ENCODE measurements at regions not wholly inside any gene's neighbourhood (a gene's known extent, or its start where the extent isn't known, plus 50 kb on each side); places are given as distances from the start of the nearest gene placed in this dataset.

DNA sequence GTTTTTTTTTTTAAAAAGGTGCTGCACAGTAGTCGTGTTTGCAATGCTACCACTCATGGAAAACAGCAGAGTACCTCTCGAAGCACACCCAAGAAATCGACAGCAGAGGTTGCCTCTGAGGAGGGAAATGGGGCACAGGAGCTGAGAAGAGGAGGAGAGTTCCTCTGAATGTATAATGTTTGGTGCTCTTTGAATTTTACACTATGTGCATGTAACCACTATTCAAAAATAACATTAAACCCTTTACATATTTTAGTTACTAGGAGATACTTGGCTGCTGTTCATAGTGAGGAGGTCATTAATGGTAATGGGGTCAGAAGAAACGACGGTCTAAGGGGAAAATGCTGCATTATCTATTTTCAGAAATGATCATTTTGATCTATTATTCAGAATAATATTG is 129.4 kb upstream of the CLEC14A start:
- no peaks in the 10 kb centered on the region for H3K9me3 ChIP-seq (ENCODE audit: control insufficient read depth, insufficient read depth, low read depth, low read length)
- H3K36me3 ChIP-seq (ENCODE audit: control insufficient read depth in 2 of 2, insufficient read depth in 1 of 2, low read length in 2 of 2) = no peaks in the 10 kb centered on the region
- H3K4me3 ChIP-seq (ENCODE audit: low read depth, low read length) = no peak overlapping the region
- ChIA-PET CTCF (interaction anchor here (0.5 to 1.2 kb wide), 2 partner anchors 19 to 110 kb away, joined by 3 to 4 read pairs; no protein-coding TSS in a partner anchor), POLR2A (no interaction called here)
- TF ChIP-seq GFI1B (tag by site-specific recombination; IDR thresholded peaks at IDR 0.05) (no peak), ZNF843 (tag by site-specific recombination; IDR thresholded peaks at IDR 0.05) (no peak), KLF9 (tag by site-specific recombination; IDR thresholded peaks at IDR 0.05; ENCODE audit: low read depth) (no peak), KLF10 (tag by site-specific recombination; IDR thresholded peaks at IDR 0.05) (no peak), TRIM28 (IDR thresholded peaks at IDR 0.05; ENCODE audit: borderline replicate concordance, low read length) (no peak), ZBTB7A (tag by site-specific recombination; IDR thresholded peaks at IDR 0.05; ENCODE audit: low read depth) (no peak), BCL11A (tag by site-specific recombination; IDR thresholded peaks at IDR 0.05; ENCODE audit: low read depth) (no peak), ZNF670 (tag by site-specific recombination; IDR thresholded peaks at IDR 0.05; ENCODE audit: low read depth) (no peak), ZNF324 (tag by site-specific recombination; IDR thresholded peaks at IDR 0.05) (no peak), ZNF521 (tag by site-specific recombination; IDR thresholded peaks at IDR 0.05) (no peak)
- TF ChIP-seq, protein P1, sequence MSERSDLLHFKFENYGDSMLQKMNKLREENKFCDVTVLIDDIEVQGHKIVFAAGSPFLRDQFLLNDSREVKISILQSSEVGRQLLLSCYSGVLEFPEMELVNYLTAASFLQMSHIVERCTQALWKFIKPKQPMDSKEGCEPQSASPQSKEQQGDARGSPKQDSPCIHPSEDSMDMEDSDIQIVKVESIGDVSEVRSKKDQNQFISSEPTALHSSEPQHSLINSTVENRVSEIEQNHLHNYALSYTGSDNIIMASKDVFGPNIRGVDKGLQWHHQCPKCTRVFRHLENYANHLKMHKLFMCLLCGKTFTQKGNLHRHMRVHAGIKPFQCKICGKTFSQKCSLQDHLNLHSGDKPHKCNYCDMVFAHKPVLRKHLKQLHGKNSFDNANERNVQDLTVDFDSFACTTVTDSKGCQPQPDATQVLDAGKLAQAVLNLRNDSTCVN (tag by site-specific recombination; optimal IDR thresholded peaks at IDR 0.05) = no peak
- TF ChIP-seq, protein P2, sequence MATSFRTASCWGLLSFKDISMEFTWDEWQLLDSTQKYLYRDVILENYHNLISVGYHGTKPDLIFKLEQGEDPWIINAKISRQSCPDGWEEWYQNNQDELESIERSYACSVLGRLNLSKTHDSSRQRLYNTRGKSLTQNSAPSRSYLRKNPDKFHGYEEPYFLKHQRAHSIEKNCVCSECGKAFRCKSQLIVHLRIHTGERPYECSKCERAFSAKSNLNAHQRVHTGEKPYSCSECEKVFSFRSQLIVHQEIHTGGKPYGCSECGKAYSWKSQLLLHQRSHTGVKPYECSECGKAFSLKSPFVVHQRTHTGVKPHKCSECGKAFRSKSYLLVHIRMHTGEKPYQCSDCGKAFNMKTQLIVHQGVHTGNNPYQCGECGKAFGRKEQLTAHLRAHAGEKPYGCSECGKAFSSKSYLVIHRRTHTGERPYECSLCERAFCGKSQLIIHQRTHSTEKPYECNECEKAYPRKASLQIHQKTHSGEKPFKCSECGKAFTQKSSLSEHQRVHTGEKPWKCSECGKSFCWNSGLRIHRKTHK (tag by site-specific recombination; IDR thresholded peaks at IDR 0.05) = no peak
- TF ChIP-seq, protein P3, sequence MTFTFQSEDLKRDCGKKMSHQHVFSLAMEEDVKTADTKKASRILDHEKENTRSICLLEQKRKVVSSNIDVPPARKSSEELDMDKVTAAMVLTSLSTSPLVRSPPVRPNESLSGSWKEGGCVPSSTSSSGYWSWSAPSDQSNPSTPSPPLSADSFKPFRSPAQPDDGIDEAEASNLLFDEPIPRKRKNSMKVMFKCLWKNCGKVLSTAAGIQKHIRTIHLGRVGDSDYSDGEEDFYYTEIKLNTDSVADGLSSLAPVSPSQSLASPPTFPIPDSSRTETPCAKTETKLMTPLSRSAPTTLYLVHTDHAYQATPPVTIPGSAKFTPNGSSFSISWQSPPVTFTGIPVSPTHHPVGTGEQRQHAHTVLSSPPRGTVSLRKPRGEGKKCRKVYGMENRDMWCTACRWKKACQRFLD (tag by site-specific recombination; IDR thresholded peaks at IDR 0.05) = no peak
- no peak overlapping the region for H3K27ac ChIP-seq (ENCODE audit: extremely low read depth, low read depth, low read length)
- H3K4me1 ChIP-seq (ENCODE audit: control insufficient read depth, insufficient read depth, low read length) = no peaks in the 10 kb centered on the region

DNA sequence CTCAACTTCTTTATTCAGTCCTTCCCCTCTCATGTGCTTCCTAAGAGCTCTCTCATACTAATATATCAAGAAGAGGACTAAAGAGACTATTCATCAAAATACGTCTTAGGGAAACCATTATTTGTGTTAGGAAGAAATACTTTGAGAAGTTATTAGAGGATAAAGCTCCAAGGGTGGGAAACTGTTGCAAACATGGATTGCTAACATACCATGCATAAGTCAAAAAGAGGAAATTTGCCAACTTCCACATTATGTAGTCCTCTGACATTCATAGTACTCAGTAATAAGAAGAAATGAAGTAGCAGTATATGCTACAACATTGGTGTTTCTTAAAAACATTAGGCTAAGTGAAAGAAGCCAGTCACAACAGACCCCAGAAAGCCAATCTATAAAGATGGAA is 128.8 kb upstream of the CLEC14A start:
- TF ChIP-seq ZNF529 (tag by site-specific recombination; IDR thresholded peaks at IDR 0.05; ENCODE audit: insufficient replicate concordance) (no peak), ZBTB21 (tag by site-specific recombination; IDR thresholded peaks at IDR 0.05) (no peak), TCF7L2 (IDR thresholded peaks at IDR 0.05; ENCODE audit: borderline replicate concordance, low read depth, low read length) (no peak), ZNF112 (tag by site-specific recombination; IDR thresholded peaks at IDR 0.05) (no peak), ZNF2 (tag by site-specific recombination; IDR thresholded peaks at IDR 0.05) (no peak), ZNF211 (tag by site-specific recombination; IDR thresholded peaks at IDR 0.05; ENCODE audit: low read depth) (no peak), ZNF354C (tag by site-specific recombination; IDR thresholded peaks at IDR 0.05; ENCODE audit: borderline replicate concordance, low read depth) (no peak), ZFP41 (tag by site-specific recombination; IDR thresholded peaks at IDR 0.05; ENCODE audit: borderline replicate concordance) (no peak), ZNF146 (tag by site-specific recombination; IDR thresholded peaks at IDR 0.05) (no peak), ZNF132 (tag by site-specific recombination; IDR thresholded peaks at IDR 0.05; ENCODE audit: borderline replicate concordance) (no peak), ZNF530 (tag by site-specific recombination; IDR thresholded peaks at IDR 0.05; ENCODE audit: low read depth) (no peak)
- TF ChIP-seq, protein P4, sequence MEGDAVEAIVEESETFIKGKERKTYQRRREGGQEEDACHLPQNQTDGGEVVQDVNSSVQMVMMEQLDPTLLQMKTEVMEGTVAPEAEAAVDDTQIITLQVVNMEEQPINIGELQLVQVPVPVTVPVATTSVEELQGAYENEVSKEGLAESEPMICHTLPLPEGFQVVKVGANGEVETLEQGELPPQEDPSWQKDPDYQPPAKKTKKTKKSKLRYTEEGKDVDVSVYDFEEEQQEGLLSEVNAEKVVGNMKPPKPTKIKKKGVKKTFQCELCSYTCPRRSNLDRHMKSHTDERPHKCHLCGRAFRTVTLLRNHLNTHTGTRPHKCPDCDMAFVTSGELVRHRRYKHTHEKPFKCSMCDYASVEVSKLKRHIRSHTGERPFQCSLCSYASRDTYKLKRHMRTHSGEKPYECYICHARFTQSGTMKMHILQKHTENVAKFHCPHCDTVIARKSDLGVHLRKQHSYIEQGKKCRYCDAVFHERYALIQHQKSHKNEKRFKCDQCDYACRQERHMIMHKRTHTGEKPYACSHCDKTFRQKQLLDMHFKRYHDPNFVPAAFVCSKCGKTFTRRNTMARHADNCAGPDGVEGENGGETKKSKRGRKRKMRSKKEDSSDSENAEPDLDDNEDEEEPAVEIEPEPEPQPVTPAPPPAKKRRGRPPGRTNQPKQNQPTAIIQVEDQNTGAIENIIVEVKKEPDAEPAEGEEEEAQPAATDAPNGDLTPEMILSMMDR (tag by site-specific recombination; IDR thresholded peaks at IDR 0.05) = no peak
- TF ChIP-seq, protein P3 (tag by site-specific recombination; IDR thresholded peaks at IDR 0.05) = no peak
- TF ChIP-seq, protein P5, sequence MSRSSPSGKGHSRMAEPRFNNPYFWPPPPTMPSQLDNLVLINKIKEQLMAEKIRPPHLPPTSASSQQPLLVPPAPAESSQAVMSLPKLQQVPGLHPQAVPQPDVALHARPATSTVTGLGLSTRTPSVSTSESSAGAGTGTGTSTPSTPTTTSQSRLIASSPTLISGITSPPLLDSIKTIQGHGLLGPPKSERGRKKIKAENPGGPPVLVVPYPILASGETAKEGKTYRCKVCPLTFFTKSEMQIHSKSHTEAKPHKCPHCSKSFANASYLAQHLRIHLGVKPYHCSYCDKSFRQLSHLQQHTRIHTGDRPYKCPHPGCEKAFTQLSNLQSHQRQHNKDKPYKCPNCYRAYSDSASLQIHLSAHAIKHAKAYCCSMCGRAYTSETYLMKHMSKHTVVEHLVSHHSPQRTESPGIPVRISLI (tag by site-specific recombination; IDR thresholded peaks at IDR 0.05) = no peak
- Histone ChIP-seq H3K36me3 (ENCODE audit: control insufficient read depth in 2 of 2, insufficient read depth in 1 of 2, low read length in 2 of 2) (no peaks in the 10 kb centered on the region), H3K4me3 (ENCODE audit: low read depth, low read length) (no peak overlapping the region), H3K4me1 (ENCODE audit: control insufficient read depth, insufficient read depth, low read length) (no peaks in the 10 kb centered on the region), H3K9me3 (ENCODE audit: control insufficient read depth, insufficient read depth, low read depth, low read length) (no peaks in the 10 kb centered on the region), H3K27ac (ENCODE audit: extremely low read depth, low read depth, low read length) (no peak overlapping the region)
- CTCF ChIA-PET = no interaction called here
- POLR2A ChIA-PET = interaction anchor here (0.5 kb wide), 1 partner anchor 235 kb away, joined by 3 read pairs; no protein-coding TSS in a partner anchor

Measured in HEK293 (cell line).